Peyer's patch (tissue), 4 donors: ENCODE measurements at regions not wholly inside any gene's neighbourhood (a gene's known extent, or its start where the extent isn't known, plus 50 kb on each side); places are given as distances from the start of the nearest gene placed in this dataset.

Source experiments
- DNase-seq, 3 donors: peaks; one replicate each; pipeline ENCODE4 v3.0.0-alpha.2; 2017 to 2019
- H3K27ac ChIP-seq, 4 donors: fragments of 200-600 bp; sonication (generic); one replicate each; pipeline ENCODE4 v1.5.1; 2016 to 2019
- H3K27me3 ChIP-seq, 2 donors: fragments of 200-600 bp; sonication (generic); one replicate each; pipeline ENCODE4 v1.5.1; 2019
- H3K36me3 ChIP-seq, 3 donors: fragments of 200-600 bp; sonication (generic); one replicate each; pipeline ENCODE4 v1.5.1; 2016 to 2019
- H3K4me1 ChIP-seq, 4 donors: fragments of 200-600 bp; sonication (generic); one replicate each; pipeline ENCODE4 v1.5.1; 2016 to 2019
- H3K4me3 ChIP-seq, 4 donors: fragments of 200-600 bp; sonication (generic); 1 replicate in 3 of 4; 2 replicates in 1 of 4; pipeline ENCODE4 v1.5.1; 2016 to 2019; ENCODE audit warnings: mild to moderate bottlenecking in 1 of 4
- H3K9me3 ChIP-seq, 4 donors: fragments of 200-600 bp; sonication (generic); one replicate each; pipeline ENCODE4 v1.5.1; 2016 to 2019; ENCODE audit warnings: mild to moderate bottlenecking in 1 of 4
- CTCF ChIP-seq, 6 experiments: fragments of 450-650 bp in 4 of 6; fragments of 200-600 bp in 2 of 6; sonication (generic) in 1 of 6; IDR thresholded peaks; one replicate each; pipeline ENCODE4 v1.5.1; 2017 to 2019; ENCODE audit warnings: antibody characterized with exemption in 6 of 6, mild to moderate bottlenecking in 3 of 6, moderate library complexity in 1 of 6
- POLR2A ChIP-seq, 2 donors: fragments of 450-650 bp; IDR thresholded peaks; one replicate each; pipeline ENCODE4 v1.5.1; 2017; ENCODE audit warnings: antibody characterized with exemption in 2 of 2, mild to moderate bottlenecking in 2 of 2, moderate library complexity in 2 of 2

DNA sequence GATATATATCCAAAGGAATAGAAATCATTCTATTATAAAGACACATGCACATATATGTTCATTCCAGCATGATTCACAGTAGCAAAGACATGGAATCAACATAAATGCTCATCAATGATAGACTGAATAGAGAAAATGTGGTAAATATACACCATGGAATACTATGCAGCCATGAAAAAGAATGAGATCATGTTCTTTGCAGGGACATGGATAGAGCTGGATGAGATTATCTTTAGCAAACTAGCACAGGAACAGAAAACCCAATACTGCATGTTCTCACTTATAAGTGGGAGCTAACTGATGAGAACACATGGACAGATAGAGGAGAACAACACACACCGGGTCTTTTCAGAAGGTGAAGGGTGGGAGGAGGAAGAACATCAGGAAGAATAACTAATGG, 1318.6 kb downstream of the PCDH19 start:
- Histone ChIP-seq H3K27ac (no peak overlapping the region), H3K36me3 (no peaks in the 10 kb centered on the region), H3K27me3 (no peaks in the 10 kb centered on the region), H3K4me1 (no peaks in the 10 kb centered on the region), H3K4me3 (no peak overlapping the region), H3K9me3 (no peaks in the 10 kb centered on the region)
- DNase-seq: no peak
- TF ChIP-seq POLR2A (IDR thresholded peaks at IDR 0.05) (no peak), CTCF (IDR thresholded peaks at IDR 0.05) (no peak)

DNA sequence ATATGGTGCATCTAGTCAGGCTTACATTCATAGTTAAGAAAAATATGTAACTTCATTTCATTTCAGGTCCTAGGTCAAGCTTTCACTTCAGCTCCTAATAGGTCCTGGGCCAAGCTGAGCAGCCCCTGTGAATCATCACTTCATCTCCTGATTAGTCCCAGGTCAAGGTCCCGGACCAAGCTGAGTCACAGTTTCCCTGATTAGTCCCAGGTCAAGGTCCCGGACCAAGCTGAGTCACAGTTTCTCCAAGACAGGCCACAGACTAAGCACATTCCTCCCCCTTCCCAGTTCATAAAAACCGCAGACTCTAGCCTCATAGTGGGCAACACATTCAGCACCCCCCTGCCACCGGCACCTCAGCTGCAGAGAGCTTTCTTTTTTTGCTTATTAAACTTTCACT, 1331.8 kb downstream of the PCDH19 start:
- DNase-seq: no peak
- H3K27me3 ChIP-seq: no peaks in the 10 kb centered on the region
- no peak overlapping the region for H3K4me3 ChIP-seq
- no peaks in the 10 kb centered on the region for H3K9me3 ChIP-seq
- H3K4me1 ChIP-seq: no peaks in the 10 kb centered on the region
- no peak overlapping the region for H3K27ac ChIP-seq
- no peaks in the 10 kb centered on the region for H3K36me3 ChIP-seq
- TF ChIP-seq POLR2A (IDR thresholded peaks at IDR 0.05): no peak
- no peak for TF ChIP-seq CTCF (IDR thresholded peaks at IDR 0.05)

DNA sequence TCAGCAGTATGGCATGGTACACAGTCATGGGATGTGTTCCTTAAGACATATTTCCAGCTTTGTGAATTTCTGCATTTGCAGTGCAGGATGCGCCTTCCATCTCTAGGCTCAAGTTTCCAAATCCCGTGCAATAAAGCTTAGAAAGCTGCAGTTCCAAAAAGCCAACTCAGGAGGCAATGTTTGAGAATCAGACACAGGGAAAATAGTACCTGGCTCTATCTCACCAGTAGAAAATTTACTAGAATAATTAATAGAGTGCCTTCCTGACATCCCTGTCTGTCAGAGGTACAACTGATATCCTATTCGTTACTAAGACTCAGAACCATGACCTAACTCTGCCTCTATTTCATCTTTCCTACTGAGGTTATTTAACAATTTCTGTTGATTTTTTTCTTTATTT, 1333.0 kb downstream of the PCDH19 start:
- no peak overlapping the region for H3K27ac ChIP-seq
- no peaks in the 10 kb centered on the region for H3K4me1 ChIP-seq
- no peak for TF ChIP-seq POLR2A (IDR thresholded peaks at IDR 0.05)
- TF ChIP-seq CTCF (IDR thresholded peaks at IDR 0.05): no peak
- no peak overlapping the region for H3K4me3 ChIP-seq
- DNase-seq: no peak
- H3K36me3 ChIP-seq: no peaks in the 10 kb centered on the region
- no peaks in the 10 kb centered on the region for H3K27me3 ChIP-seq
- H3K9me3 ChIP-seq: no peaks in the 10 kb centered on the region

DNA sequence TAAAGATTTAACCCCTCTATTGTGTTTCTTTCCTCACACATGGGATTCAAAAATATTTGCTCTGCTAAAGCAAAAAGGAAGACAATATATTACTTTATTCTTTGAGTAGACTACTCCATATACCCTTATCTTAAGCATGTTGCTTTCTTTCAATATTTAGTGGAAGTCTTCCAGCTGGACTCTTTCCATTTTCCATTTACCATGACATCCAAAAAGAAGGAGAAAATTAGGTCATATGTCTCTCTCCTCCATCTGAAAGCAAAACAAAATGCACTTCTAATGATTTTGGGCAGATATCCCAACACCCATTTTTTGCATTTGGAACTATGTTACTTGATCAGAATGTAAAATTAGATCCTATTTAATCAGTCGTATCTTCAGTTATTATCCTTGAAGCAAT, 1336.5 kb downstream of the PCDH19 start:
- no peak overlapping the region for H3K4me3 ChIP-seq
- H3K4me1 ChIP-seq: no peaks in the 10 kb centered on the region
- TF ChIP-seq POLR2A (IDR thresholded peaks at IDR 0.05): no peak
- TF ChIP-seq CTCF (IDR thresholded peaks at IDR 0.05): no peak
- no peaks in the 10 kb centered on the region for H3K36me3 ChIP-seq
- no peaks in the 10 kb centered on the region for H3K27me3 ChIP-seq
- DNase-seq: no peak
- no peaks in the 10 kb centered on the region for H3K9me3 ChIP-seq
- H3K27ac ChIP-seq: no peak overlapping the region

DNA sequence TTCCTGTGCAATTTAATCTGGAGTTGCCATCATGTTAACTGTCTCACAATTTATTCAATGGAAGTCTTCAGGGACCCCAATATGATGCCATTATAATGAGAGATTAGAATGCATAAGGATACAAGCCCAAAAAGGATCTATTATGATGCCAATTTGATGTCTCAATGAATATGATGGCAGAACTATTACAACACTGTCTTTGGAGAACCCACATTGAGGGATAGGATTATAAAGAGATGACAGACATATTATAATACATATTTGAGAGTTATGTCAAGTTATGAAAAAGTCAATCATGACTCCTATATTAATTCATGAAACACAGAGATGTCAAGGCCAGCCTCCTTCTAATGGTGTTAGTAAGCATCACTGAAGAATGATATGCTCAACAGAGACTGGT, 1358.4 kb downstream of the PCDH19 start:
- no peaks in the 10 kb centered on the region for H3K9me3 ChIP-seq

More for the DNA sequence above, 1358.4 kb downstream of the PCDH19 start:
- Histone ChIP-seq H3K27ac (no peak overlapping the region), H3K27me3 (no peaks in the 10 kb centered on the region), H3K4me3 (no peak overlapping the region), H3K4me1 (no peaks in the 10 kb centered on the region), H3K36me3 (no peaks in the 10 kb centered on the region)
- TF ChIP-seq POLR2A (IDR thresholded peaks at IDR 0.05) (no peak), CTCF (IDR thresholded peaks at IDR 0.05) (no peak)
- no peak for DNase-seq
